GM12878 (cell line): ENCODE measurements at regions not wholly inside any gene's neighbourhood (a gene's known extent, or its start where the extent isn't known, plus 50 kb on each side); places are given as distances from the start of the nearest gene placed in this dataset.
"Not testable (repeated sequence)": the region's sequence is repeated elsewhere in the genome, so short reads cannot be mapped to it uniquely, and the experiment has no call there.

Experiments used
- ATAC-seq: fragments of 200-7000 bp; cut with Tn5 transposase; 3 replicates; pipeline ENCODE4 v1.9.1; 2020; ENCODE audit warnings: mild to moderate bottlenecking, moderate library complexity
- BruUV-seq: library from RNA; stranded (reverse); fragments of 400-500 nt; replicated peaks from 2 replicates; lab custom pipeline; 2021; lab: Mats Ljungman, UMichigan
- CTCF ChIA-PET: fragments of 300-600 bp; sonication (Branson Sonifier 250); formaldehyde crosslinking; extraction: SDS; loops from one replicate; lab custom pipeline; 2021; ENCODE audit warnings: inconsistent platforms; lab: Yijun Ruan, JAX
- POLR2A ChIA-PET: fragments of 350-600 bp; formaldehyde crosslinking; extraction: SDS; loops from one replicate; lab custom pipeline; 2021; ENCODE audit warnings: inconsistent platforms; lab: Charles Lee
- RAD21 ChIA-PET: fragments of 300-600 bp; sonication (Branson Sonifier 250); formaldehyde crosslinking; loops from one replicate; lab custom pipeline; 2023; ENCODE audit warnings: antibody characterized with exemption; ENCODE audit not compliant: unreplicated experiment; lab: Charles Lee
- SMC1A ChIA-PET: fragments of 300-600 bp; sonication (Branson Sonifier 250); formaldehyde crosslinking; loops from one replicate; lab custom pipeline; 2023; ENCODE audit not compliant: unreplicated experiment, uncharacterized antibody; lab: Charles Lee
- DNase-seq: peaks from one replicate; pipeline ENCODE4 v3.0.0-alpha.2; 2011; ENCODE audit warnings: low read depth, low spot score
- FAIRE-seq: peaks from 3 replicates; lab custom pipeline; 2011; peaks lifted over from hg19 to GRCh38; lab: Jason Lieb, UNC
- H2AFZ ChIP-seq: 2 replicates; pipeline ENCODE4 v1.6.0; 2011; ENCODE audit warnings: low read depth, low read length, control low read depth; ENCODE audit not compliant: control insufficient read depth
- H3K27ac ChIP-seq: 2 replicates; pipeline ENCODE4 v1.5.1; 2011; ENCODE audit warnings: control low read depth; ENCODE audit not compliant: control insufficient read depth, insufficient read depth
- H3K27me3 ChIP-seq, 2 experiments: replicated peaks in 1 of 2; 2 replicates each; pipeline versions ENCODE4 v1.6.0 to v1.6.1; 2011; ENCODE audit warnings: low read length in 1 of 2; ENCODE audit not compliant: control insufficient read depth in 2 of 2, insufficient read depth in 2 of 2
- H3K36me3 ChIP-seq, 2 experiments: 2 replicates each; pipeline ENCODE4 v1.5.1; 2011; ENCODE audit warnings: low read length in 1 of 2; ENCODE audit not compliant: control insufficient read depth in 2 of 2, insufficient read depth in 2 of 2
- H3K4me1 ChIP-seq: 2 replicates; pipeline ENCODE4 v1.6.1; 2011; ENCODE audit warnings: mild to moderate bottlenecking, low read length, moderate library complexity, mixed read lengths; ENCODE audit not compliant: control insufficient read depth, insufficient read depth
- H3K4me2 ChIP-seq: 2 replicates; pipeline ENCODE4 v1.6.0; 2011; ENCODE audit warnings: control low read depth; ENCODE audit not compliant: control insufficient read depth, insufficient read depth
- H3K4me3 ChIP-seq: fragments of 200-600 bp; sonication (generic); 2 replicates; pipeline ENCODE4 v1.5.1; 2016
- H3K79me2 ChIP-seq: 2 replicates; pipeline ENCODE4 v1.6.0; 2011; ENCODE audit warnings: low read length; ENCODE audit not compliant: control insufficient read depth, insufficient read depth
- H3K9ac ChIP-seq: 2 replicates; pipeline ENCODE4 v1.8.0; 2011; ENCODE audit warnings: low read length, control low read depth, mixed read lengths; ENCODE audit not compliant: control insufficient read depth, insufficient read depth
- H3K9me3 ChIP-seq: replicated peaks from 3 replicates; pipeline ENCODE4 v1.5.1; 2011; ENCODE audit warnings: mild to moderate bottlenecking, low read length; ENCODE audit not compliant: control insufficient read depth, insufficient read depth
- H4K20me1 ChIP-seq: 2 replicates; pipeline ENCODE4 v1.6.0; 2011; ENCODE audit not compliant: control insufficient read depth, insufficient read depth
- WGBS: methylation state at CpG from one replicate; pipeline ENCODE4 v1.1.6; 2016; ENCODE audit warnings: low lambda C conversion rate; ENCODE audit not compliant: insufficient replicate concordance, insufficient coverage; ENCODE audit errors: missing lambda C conversion rate; 5-methylcytosine and 5-hydroxymethylcytosine counted together
- in situ Hi-C: fragments of 300-500 bp; cut with MboI; formaldehyde crosslinking; loops from 9 replicates; pipeline ENCODE4 v1.14.3; 2018; ENCODE audit warnings: mixed read lengths
- intact Hi-C: fragments of 100-400 bp; cut with micrococcal nuclease; formaldehyde crosslinking; loops from one replicate; pipeline ENCODE4 v1.14.2; 2022; ENCODE audit not compliant: unreplicated experiment

DNA sequence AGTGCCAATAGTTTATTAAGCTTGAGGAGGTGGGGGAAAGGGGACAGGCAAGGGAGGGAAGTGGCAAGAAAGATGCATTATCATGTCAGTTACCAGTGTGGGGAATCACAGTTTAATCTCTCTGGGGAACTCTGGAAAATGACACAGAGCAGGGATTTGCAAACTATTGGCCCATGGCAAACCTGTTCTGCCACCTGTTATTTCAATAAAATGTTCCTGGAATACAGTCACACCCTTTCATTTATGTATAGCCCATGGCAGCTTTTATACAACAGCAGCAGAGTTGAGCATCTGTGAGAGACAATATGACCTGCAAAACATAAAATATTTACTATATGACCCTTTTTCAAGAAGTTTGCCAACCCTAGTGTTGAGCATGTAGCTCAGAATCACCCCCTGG lies 140.5 kb downstream of the NPIPA7 start:
- RAD21 ChIA-PET, result not testable (repeated sequence)

GRCh38 chr16:16521239-16522002 lies 142.5 kb downstream of the NPIPA7 start:
- H3K4me1 ChIP-seq, DNase-seq, ATAC-seq, H3K79me2 ChIP-seq, SMC1A ChIA-PET, H2AFZ ChIP-seq, H3K36me3 ChIP-seq, BruUV-seq, CTCF ChIA-PET, intact Hi-C loops, RAD21 ChIA-PET, H4K20me1 ChIP-seq, H3K4me3 ChIP-seq, H3K27me3 ChIP-seq, FAIRE-seq, H3K4me2 ChIP-seq, POLR2A ChIA-PET, in situ Hi-C loops, H3K27ac ChIP-seq, H3K9ac ChIP-seq, H3K9me3 ChIP-seq: not testable (repeated sequence)
- WGBS, result no CpG with 5 or more reads among the region's 12 CpGs

More for the DNA sequence above, 140.5 kb downstream of the NPIPA7 start:
- FAIRE-seq, H3K27me3 ChIP-seq, POLR2A ChIA-PET, H3K36me3 ChIP-seq, in situ Hi-C loops, H3K9me3 ChIP-seq, CTCF ChIA-PET, H2AFZ ChIP-seq, intact Hi-C loops, H4K20me1 ChIP-seq, DNase-seq, H3K9ac ChIP-seq, ATAC-seq, H3K27ac ChIP-seq, H3K4me3 ChIP-seq, BruUV-seq, H3K79me2 ChIP-seq, H3K4me1 ChIP-seq, H3K4me2 ChIP-seq, SMC1A ChIA-PET: not testable (repeated sequence)

DNA sequence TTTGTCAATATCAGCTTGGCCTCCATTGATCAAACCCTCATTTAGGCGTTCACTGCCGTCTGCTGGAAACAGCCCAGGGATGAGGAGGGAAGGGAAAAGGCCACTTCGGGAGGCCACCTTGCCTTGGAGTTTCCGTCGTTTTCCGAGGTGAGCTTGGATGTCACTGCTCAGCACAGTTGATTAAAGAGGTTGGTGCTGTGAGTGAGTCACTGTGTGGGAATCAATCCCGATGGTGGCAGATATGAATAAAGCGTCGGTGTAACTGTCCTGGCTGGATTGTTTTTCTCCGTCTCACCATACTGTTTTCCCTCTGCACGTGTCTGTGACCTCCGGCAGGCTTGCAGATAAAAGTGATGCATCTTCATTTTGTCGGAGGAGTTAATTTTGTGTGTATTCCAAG lies 148.1 kb downstream of the NPIPA7 start:
- no CpG with 5 or more reads among the region's 13 CpGs for WGBS
- DNase-seq, H4K20me1 ChIP-seq, H3K27ac ChIP-seq, H3K4me3 ChIP-seq, H3K27me3 ChIP-seq, ATAC-seq, H3K9ac ChIP-seq, H3K4me1 ChIP-seq, intact Hi-C loops, H3K4me2 ChIP-seq, POLR2A ChIA-PET, SMC1A ChIA-PET, H2AFZ ChIP-seq, in situ Hi-C loops, H3K36me3 ChIP-seq, H3K9me3 ChIP-seq, RAD21 ChIA-PET, BruUV-seq, CTCF ChIA-PET, FAIRE-seq, H3K79me2 ChIP-seq: not testable (repeated sequence)

GRCh38 chr16:16530744-16531143 lies 151.8 kb downstream of the NPIPA7 start:
- H4K20me1 ChIP-seq, H3K27ac ChIP-seq, H3K9me3 ChIP-seq, RAD21 ChIA-PET, H3K9ac ChIP-seq, H3K79me2 ChIP-seq, POLR2A ChIA-PET, intact Hi-C loops, DNase-seq, SMC1A ChIA-PET, H3K4me3 ChIP-seq, H3K36me3 ChIP-seq, H3K4me1 ChIP-seq, FAIRE-seq, BruUV-seq, CTCF ChIA-PET, in situ Hi-C loops, H3K27me3 ChIP-seq, H3K4me2 ChIP-seq, H2AFZ ChIP-seq: not testable (repeated sequence)
- 0% methylated on average over 1 of the region's 5 CpGs for WGBS
- peak; percentile 81 for ATAC-seq
